HEK293 (cell line): ENCODE measurements at regions not wholly inside any gene's neighbourhood (a gene's known extent, or its start where the extent isn't known, plus 50 kb on each side); places are given as distances from the start of the nearest gene placed in this dataset.

Experiments used
- CTCF ChIP-seq: fragments of 450-650 bp; formaldehyde crosslinking; IDR thresholded peaks from 2 replicates; pipeline ENCODE4 v1.5.1; 2016; ENCODE audit warnings: missing biosample characterization, missing genetic modification characterization
- IKZF3 ChIP-seq: fragments of 450-650 bp; IDR thresholded peaks from 2 replicates; pipeline ENCODE4 v1.5.0; 2018; ENCODE audit warnings: missing biosample characterization, mild to moderate bottlenecking, missing genetic modification characterization, moderate library complexity
- KLF1 ChIP-seq: fragments of 450-650 bp; formaldehyde crosslinking; IDR thresholded peaks from 2 replicates; pipeline ENCODE4 v1.5.1; 2016; ENCODE audit warnings: missing biosample characterization, missing genetic modification characterization
- YY1 ChIP-seq: fragments of 450-650 bp; formaldehyde crosslinking; IDR thresholded peaks from 2 replicates; pipeline ENCODE4 v1.5.1; 2018; ENCODE audit warnings: missing biosample characterization, missing genetic modification characterization
- ZBTB1 ChIP-seq: fragments of 450-650 bp; formaldehyde crosslinking; IDR thresholded peaks from 2 replicates; pipeline ENCODE4 v1.5.1; 2016; ENCODE audit warnings: missing biosample characterization, missing genetic modification characterization
- ZBTB10 ChIP-seq: fragments of 450-650 bp; formaldehyde crosslinking; IDR thresholded peaks from 2 replicates; pipeline ENCODE4 v1.5.1; 2016; ENCODE audit warnings: missing biosample characterization, missing genetic modification characterization
- ZBTB21 ChIP-seq: fragments of 450-650 bp; formaldehyde crosslinking; IDR thresholded peaks from 2 replicates; pipeline ENCODE4 v1.5.1; 2017; ENCODE audit warnings: missing biosample characterization, missing genetic modification characterization
- ZNF214 ChIP-seq: fragments of 450-650 bp; formaldehyde crosslinking; IDR thresholded peaks from 2 replicates; pipeline ENCODE4 v1.5.1; 2017; ENCODE audit warnings: missing biosample characterization, mild to moderate bottlenecking, missing genetic modification characterization, borderline replicate concordance
- ZNF274 ChIP-seq, 2 experiments: fragments of 200-500 bp in 1 of 2; fragments of 450-650 bp in 1 of 2; sonication (Bioruptor generic) in 1 of 2; formaldehyde crosslinking in 1 of 2; IDR thresholded peaks; 2 replicates each; pipeline versions ENCODE4 v1.5.1 to v1.6.1; 2014 to 2016; ENCODE audit warnings: borderline replicate concordance in 1 of 2, inconsistent platforms in 1 of 2, low read length in 1 of 2, missing biosample characterization in 1 of 2, missing genetic modification characterization in 1 of 2
- ZNF48 ChIP-seq: fragments of 450-650 bp; formaldehyde crosslinking; IDR thresholded peaks from 2 replicates; pipeline ENCODE4 v1.5.1; 2016; ENCODE audit warnings: missing biosample characterization, missing genetic modification characterization
- ZNF514 ChIP-seq: fragments of 450-650 bp; formaldehyde crosslinking; IDR thresholded peaks from 2 replicates; pipeline ENCODE4 v1.5.1; 2016; ENCODE audit warnings: missing biosample characterization, missing genetic modification characterization
- ZNF629 ChIP-seq: fragments of 450-650 bp; formaldehyde crosslinking; IDR thresholded peaks from 2 replicates; pipeline ENCODE4 v1.5.1; 2017; ENCODE audit warnings: missing biosample characterization, missing genetic modification characterization
- TF ChIP-seq, protein P1 (sequence below): fragments of 450-650 bp; formaldehyde crosslinking; IDR thresholded peaks from 2 replicates; pipeline ENCODE4 v1.5.1; 2016; ENCODE audit warnings: missing biosample characterization, missing genetic modification characterization
- TF ChIP-seq, protein P2 (sequence below): fragments of 450-650 bp; formaldehyde crosslinking; IDR thresholded peaks from 2 replicates; pipeline ENCODE4 v1.5.1; 2016; ENCODE audit warnings: missing biosample characterization, missing genetic modification characterization

- TF ChIP-seq ZBTB21 (tag by site-specific recombination) = no peak
- no peak for TF ChIP-seq IKZF3 (tag by site-specific recombination)
- no peak for TF ChIP-seq ZNF274 (IDR thresholded peaks at IDR 0.05; ENCODE audit: low read length)
- no peak for TF ChIP-seq ZNF274 (tag by site-specific recombination; IDR thresholded peaks at IDR 0.05; ENCODE audit: borderline replicate concordance)
- TF ChIP-seq ZNF514 = no peak
- no peak for TF ChIP-seq KLF1 (tag by site-specific recombination)
- TF ChIP-seq ZNF214 (tag by site-specific recombination) = no peak
- TF ChIP-seq CTCF (tag by site-specific recombination) = no peak
- TF ChIP-seq ZBTB10 (tag by site-specific recombination) = no peak
- TF ChIP-seq, protein P1, sequence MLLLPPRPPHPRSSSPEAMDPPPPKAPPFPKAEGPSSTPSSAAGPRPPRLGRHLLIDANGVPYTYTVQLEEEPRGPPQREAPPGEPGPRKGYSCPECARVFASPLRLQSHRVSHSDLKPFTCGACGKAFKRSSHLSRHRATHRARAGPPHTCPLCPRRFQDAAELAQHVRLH (tag by site-specific recombination) = no peak
- TF ChIP-seq ZNF48 (tag by site-specific recombination) = no peak
- TF ChIP-seq, protein P2, sequence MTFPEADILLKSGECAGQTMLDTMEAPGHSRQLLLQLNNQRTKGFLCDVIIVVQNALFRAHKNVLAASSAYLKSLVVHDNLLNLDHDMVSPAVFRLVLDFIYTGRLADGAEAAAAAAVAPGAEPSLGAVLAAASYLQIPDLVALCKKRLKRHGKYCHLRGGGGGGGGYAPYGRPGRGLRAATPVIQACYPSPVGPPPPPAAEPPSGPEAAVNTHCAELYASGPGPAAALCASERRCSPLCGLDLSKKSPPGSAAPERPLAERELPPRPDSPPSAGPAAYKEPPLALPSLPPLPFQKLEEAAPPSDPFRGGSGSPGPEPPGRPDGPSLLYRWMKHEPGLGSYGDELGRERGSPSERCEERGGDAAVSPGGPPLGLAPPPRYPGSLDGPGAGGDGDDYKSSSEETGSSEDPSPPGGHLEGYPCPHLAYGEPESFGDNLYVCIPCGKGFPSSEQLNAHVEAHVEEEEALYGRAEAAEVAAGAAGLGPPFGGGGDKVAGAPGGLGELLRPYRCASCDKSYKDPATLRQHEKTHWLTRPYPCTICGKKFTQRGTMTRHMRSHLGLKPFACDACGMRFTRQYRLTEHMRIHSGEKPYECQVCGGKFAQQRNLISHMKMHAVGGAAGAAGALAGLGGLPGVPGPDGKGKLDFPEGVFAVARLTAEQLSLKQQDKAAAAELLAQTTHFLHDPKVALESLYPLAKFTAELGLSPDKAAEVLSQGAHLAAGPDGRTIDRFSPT (tag by site-specific recombination) = no peak
- no peak for TF ChIP-seq ZBTB1 (tag by site-specific recombination)
- TF ChIP-seq ZNF629 (tag by site-specific recombination) = no peak
- no peak for TF ChIP-seq YY1 (tag by site-specific recombination)
Observed at GRCh38 chr5:143601917-143602333, 198.4 kb upstream of the NR3C1 start.
